Uterus (tissue), 3 donors: ENCODE measurements at regions not wholly inside any gene's neighbourhood (a gene's known extent, or its start where the extent isn't known, plus 50 kb on each side); places are given as distances from the start of the nearest gene placed in this dataset.

Experiments used
- DNase-seq, 2 donors: peaks; one replicate each; pipeline ENCODE4 v3.0.0-alpha.2; 2019 to 2020
- H3K27ac ChIP-seq, 2 donors: fragments of 200-600 bp; sonication (generic); 1 replicate in 1 of 2; 2 replicates in 1 of 2; pipeline ENCODE4 v1.5.1; 2016 to 2018
- H3K27me3 ChIP-seq, 2 donors: fragments of 200-600 bp; sonication (generic); one replicate each; pipeline ENCODE4 v1.5.1; 2018 to 2019; ENCODE audit warnings: control low read depth in 1 of 2
- H3K36me3 ChIP-seq, 2 donors: fragments of 200-600 bp; sonication (generic); one replicate each; pipeline ENCODE4 v1.5.1; 2019; ENCODE audit warnings: control low read depth in 1 of 2
- H3K4me1 ChIP-seq, 2 donors: fragments of 200-600 bp; sonication (generic); one replicate each; pipeline ENCODE4 v1.5.1; 2018 to 2019; ENCODE audit warnings: control low read depth in 1 of 2
- H3K4me3 ChIP-seq, 2 donors: fragments of 200-600 bp; sonication (generic); 1 replicate in 1 of 2; 2 replicates in 1 of 2; pipeline ENCODE4 v1.5.1; 2018 to 2019; ENCODE audit warnings: mild to moderate bottlenecking in 1 of 2
- H3K9me3 ChIP-seq, 2 donors: fragments of 200-600 bp; sonication (generic); one replicate each; pipeline ENCODE4 v1.5.1; 2019; ENCODE audit warnings: control low read depth in 1 of 2
- POLR2A ChIP-seq, 2 donors: fragments of 450-650 bp; IDR thresholded peaks; one replicate each; pipeline ENCODE4 v1.6.1; 2016; ENCODE audit warnings: antibody characterized with exemption in 2 of 2, mild to moderate bottlenecking in 1 of 2, moderate library complexity in 1 of 2
- intact Hi-C: fragments of 100-400 bp; cut with DNase I; formaldehyde crosslinking; loops from one replicate; pipeline ENCODE4 v1.15.1; 2023; ENCODE audit warnings: low total_unique reads
- TF ChIP-seq, protein P1 (sequence below), 4 experiments: fragments of 200-600 bp in 2 of 4; fragments of 450-650 bp in 2 of 4; sonication (generic) in 2 of 4; IDR thresholded peaks; one replicate each; pipeline ENCODE4 v1.5.1; 2016 to 2019; ENCODE audit warnings: antibody characterized with exemption in 4 of 4, mild to moderate bottlenecking in 2 of 4, moderate library complexity in 1 of 4
- donor health status: DM: yes; HTN: yes; CAD: no.

DNA sequence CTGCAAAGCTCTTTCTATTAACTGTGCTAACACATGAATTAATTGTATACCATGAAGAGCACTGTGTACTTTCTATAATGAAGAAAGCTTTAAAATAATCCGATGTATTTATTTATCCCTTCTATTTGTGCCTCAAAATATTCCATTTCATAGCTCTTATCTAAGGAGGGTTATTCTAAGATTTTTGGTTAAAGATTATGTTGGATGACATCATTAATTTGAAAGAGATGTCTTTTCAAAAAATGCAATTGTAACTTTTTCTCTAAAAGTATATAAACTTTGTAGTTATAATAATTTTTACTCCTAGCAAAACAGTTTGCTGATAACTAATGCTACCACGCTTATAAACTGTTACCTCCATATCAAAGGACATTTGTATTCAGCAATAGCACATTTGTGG is 192.4 kb upstream of the HSF2 start:
- no peak for TF ChIP-seq POLR2A (IDR thresholded peaks at IDR 0.05)
- TF ChIP-seq, protein P1, sequence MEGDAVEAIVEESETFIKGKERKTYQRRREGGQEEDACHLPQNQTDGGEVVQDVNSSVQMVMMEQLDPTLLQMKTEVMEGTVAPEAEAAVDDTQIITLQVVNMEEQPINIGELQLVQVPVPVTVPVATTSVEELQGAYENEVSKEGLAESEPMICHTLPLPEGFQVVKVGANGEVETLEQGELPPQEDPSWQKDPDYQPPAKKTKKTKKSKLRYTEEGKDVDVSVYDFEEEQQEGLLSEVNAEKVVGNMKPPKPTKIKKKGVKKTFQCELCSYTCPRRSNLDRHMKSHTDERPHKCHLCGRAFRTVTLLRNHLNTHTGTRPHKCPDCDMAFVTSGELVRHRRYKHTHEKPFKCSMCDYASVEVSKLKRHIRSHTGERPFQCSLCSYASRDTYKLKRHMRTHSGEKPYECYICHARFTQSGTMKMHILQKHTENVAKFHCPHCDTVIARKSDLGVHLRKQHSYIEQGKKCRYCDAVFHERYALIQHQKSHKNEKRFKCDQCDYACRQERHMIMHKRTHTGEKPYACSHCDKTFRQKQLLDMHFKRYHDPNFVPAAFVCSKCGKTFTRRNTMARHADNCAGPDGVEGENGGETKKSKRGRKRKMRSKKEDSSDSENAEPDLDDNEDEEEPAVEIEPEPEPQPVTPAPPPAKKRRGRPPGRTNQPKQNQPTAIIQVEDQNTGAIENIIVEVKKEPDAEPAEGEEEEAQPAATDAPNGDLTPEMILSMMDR (IDR thresholded peaks at IDR 0.05), result no peak
- H3K4me1 ChIP-seq, result no peaks in the 10 kb centered on the region
- no peak overlapping the region for H3K4me3 ChIP-seq
- no peaks in the 10 kb centered on the region for H3K36me3 ChIP-seq
- DNase-seq, result no peak
- intact Hi-C loops, result no loop called here
- no peaks in the 10 kb centered on the region for H3K27me3 ChIP-seq
- H3K27ac ChIP-seq, result no peak overlapping the region
- H3K9me3 ChIP-seq, result no peaks in the 10 kb centered on the region

DNA sequence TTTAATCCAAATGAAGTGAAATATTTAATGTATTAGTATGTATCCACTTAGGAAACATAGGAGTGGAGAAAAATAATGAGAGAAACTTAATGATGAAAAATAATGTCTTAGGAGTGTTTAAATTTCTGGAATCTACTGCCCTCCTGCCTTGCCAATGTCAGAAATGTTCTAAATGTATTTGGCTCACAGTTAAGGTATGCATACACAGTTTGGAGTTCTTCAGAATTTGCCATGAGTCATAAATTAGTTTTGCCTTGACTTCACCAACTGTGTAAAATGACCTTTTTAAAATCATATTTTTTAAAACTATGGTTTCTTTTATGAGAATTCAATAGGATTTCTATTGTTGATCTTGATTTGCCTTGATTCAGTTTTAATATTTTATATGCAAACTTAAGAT is 191.7 kb upstream of the HSF2 start:
- no peaks in the 10 kb centered on the region for H3K36me3 ChIP-seq
- no peak for DNase-seq
- no peak for TF ChIP-seq POLR2A (IDR thresholded peaks at IDR 0.05)
- TF ChIP-seq, protein P1 (IDR thresholded peaks at IDR 0.05), result no peak
- H3K27me3 ChIP-seq, result no peaks in the 10 kb centered on the region
- intact Hi-C loops, result no loop called here
- H3K27ac ChIP-seq, result no peak overlapping the region
- H3K9me3 ChIP-seq, result no peaks in the 10 kb centered on the region
- H3K4me1 ChIP-seq, result no peaks in the 10 kb centered on the region
- no peak overlapping the region for H3K4me3 ChIP-seq

DNA sequence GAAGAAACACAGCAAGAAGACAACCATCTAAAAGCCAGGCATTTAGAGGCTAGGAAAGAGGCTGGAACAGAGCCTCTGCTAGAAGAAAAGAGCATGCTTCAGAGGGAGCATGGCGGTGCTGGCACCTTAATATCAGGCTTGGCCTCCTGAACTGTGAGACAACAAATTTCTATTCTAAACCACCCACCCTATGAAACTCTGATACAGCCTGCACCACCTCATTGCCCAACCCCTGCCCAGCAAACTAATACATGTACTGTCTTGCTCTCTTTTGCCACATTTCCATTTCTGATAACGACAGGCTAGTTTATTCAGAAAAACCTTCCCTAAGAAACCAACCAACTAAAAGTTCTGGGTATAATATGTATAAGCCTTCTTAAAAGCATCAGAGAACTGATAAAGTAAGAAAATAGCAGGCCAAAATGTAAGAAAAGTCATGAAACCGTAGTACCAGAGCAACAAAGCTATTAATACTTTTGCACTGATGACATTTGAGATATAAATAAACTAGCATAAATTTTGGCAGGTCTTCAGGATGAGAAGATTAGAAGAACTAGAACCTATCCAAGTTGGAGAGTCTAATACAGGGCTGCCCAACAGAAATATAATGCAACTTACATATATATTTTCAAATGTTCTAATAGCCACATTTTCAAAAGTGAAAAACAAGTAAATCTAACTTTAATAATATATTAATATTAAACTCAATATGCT is 184.7 kb upstream of the HSF2 start:
- DNase-seq, result no peak
- Histone ChIP-seq H3K27me3 (no peaks in the 10 kb centered on the region), H3K27ac (no peak overlapping the region), H3K4me3 (no peak overlapping the region), H3K9me3 (no peaks in the 10 kb centered on the region), H3K36me3 (no peaks in the 10 kb centered on the region), H3K4me1 (no peaks in the 10 kb centered on the region)
- intact Hi-C loops, result no loop called here
- TF ChIP-seq, protein P1 (IDR thresholded peaks at IDR 0.05), result no peak
- no peak for TF ChIP-seq POLR2A (IDR thresholded peaks at IDR 0.05)

DNA sequence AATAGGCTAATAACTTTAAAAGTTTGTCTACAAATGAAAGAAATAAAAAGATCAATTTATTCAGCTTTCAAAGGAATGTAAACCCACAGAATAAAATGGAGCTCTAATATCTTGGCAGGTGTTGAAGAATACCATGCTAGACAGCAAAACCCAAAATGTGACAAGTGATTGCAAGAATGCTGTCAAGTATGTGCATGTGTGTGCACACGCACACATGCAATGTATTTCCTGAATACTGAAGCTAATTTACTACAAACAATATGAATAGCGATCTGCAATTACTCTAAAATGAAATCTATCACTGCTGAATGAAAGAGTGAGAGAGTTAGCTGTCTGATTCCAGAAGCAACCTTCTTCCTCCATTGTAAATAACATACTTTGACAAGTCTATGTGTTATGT is 179.2 kb upstream of the HSF2 start:
- Histone ChIP-seq H3K27me3 (no peaks in the 10 kb centered on the region), H3K4me3 (no peak overlapping the region), H3K27ac (no peak overlapping the region), H3K9me3 (no peaks in the 10 kb centered on the region), H3K4me1 (no peaks in the 10 kb centered on the region), H3K36me3 (no peaks in the 10 kb centered on the region)
- intact Hi-C loops, result no loop called here
- DNase-seq, result no peak
- TF ChIP-seq, protein P1 (IDR thresholded peaks at IDR 0.05), result no peak
- no peak for TF ChIP-seq POLR2A (IDR thresholded peaks at IDR 0.05)

DNA sequence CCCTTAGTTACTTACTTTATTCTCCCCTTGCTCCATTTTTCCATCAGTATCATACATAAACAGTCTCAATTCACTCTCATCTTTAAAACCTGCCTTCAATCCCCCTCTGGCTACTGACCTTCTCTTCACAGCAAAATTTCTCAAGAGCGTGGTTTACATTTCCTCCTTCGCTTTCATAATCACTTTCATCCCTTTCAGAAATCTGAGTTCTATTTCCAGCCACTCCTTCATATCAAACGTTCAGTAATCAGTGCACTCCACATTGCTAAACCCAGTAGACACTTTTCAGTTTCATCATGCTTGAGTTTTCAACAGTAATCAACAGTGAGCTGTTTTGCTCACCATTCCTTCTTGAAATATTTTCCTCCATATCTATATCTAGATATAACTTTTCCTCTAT is 176.7 kb upstream of the HSF2 start:
- H3K36me3 ChIP-seq, result no peaks in the 10 kb centered on the region
- H3K4me1 ChIP-seq, result no peaks in the 10 kb centered on the region
- TF ChIP-seq POLR2A (IDR thresholded peaks at IDR 0.05), result no peak
- TF ChIP-seq, protein P1 (IDR thresholded peaks at IDR 0.05), result no peak
- H3K27ac ChIP-seq, result no peak overlapping the region
- H3K4me3 ChIP-seq, result no peak overlapping the region
- H3K9me3 ChIP-seq, result no peaks in the 10 kb centered on the region
- no peaks in the 10 kb centered on the region for H3K27me3 ChIP-seq
- no peak for DNase-seq
- intact Hi-C loops, result no loop called here
